Smooth muscle cell (in vitro differentiated cells): ENCODE measurements at regions not wholly inside any gene's neighbourhood (a gene's known extent, or its start where the extent isn't known, plus 50 kb on each side); places are given as distances from the start of the nearest gene placed in this dataset.

Experiments used
- DNase-seq: peaks from one replicate; lab custom pipeline; 2025; ENCODE audit not compliant: unreplicated experiment; lab: John Stamatoyannopoulos, UW
- H2AFZ ChIP-seq: fragments of 200-600 bp; sonication (generic); 2 replicates; pipeline ENCODE4 v1.6.0; 2016; ENCODE audit warnings: antibody characterized with exemption, low read depth, mild to moderate bottlenecking
- H3F3A ChIP-seq: fragments of 200-600 bp; sonication (generic); 2 replicates; pipeline ENCODE4 v1.6.0; 2017; ENCODE audit warnings: antibody characterized with exemption, low read depth
- H3K27ac ChIP-seq: fragments of 200-600 bp; sonication (generic); 2 replicates; pipeline ENCODE4 v1.5.1; 2016; ENCODE audit warnings: low read depth, mild to moderate bottlenecking
- H3K27me3 ChIP-seq: fragments of 200-600 bp; sonication (generic); 2 replicates; pipeline ENCODE4 v1.6.1; 2016; ENCODE audit warnings: low read depth, mild to moderate bottlenecking
- H3K36me3 ChIP-seq: fragments of 200-600 bp; sonication (generic); 2 replicates; pipeline ENCODE4 v1.5.1; 2016; ENCODE audit warnings: low read depth
- H3K4me1 ChIP-seq: fragments of 200-600 bp; sonication (generic); 2 replicates; pipeline ENCODE4 v1.5.1; 2016; ENCODE audit warnings: low read depth
- H3K4me2 ChIP-seq: fragments of 200-600 bp; sonication (generic); 2 replicates; pipeline ENCODE4 v1.6.0; 2016; ENCODE audit warnings: mild to moderate bottlenecking
- H3K4me3 ChIP-seq: fragments of 200-600 bp; sonication (generic); 2 replicates; pipeline ENCODE4 v1.5.1; 2016; ENCODE audit warnings: mild to moderate bottlenecking
- H3K79me2 ChIP-seq: fragments of 200-600 bp; sonication (generic); 2 replicates; pipeline ENCODE4 v1.6.0; 2016; ENCODE audit warnings: low read depth, mild to moderate bottlenecking
- H3K9ac ChIP-seq: fragments of 200-600 bp; sonication (generic); 2 replicates; pipeline ENCODE4 v1.6.0; 2016; ENCODE audit warnings: low read depth
- H3K9me3 ChIP-seq: fragments of 200-600 bp; sonication (generic); replicated peaks from 2 replicates; pipeline ENCODE4 v1.5.1; 2016; ENCODE audit warnings: low read depth
- H4K20me1 ChIP-seq: fragments of 200-600 bp; sonication (generic); 2 replicates; pipeline ENCODE4 v1.6.0; 2016; ENCODE audit warnings: low read depth
- WGBS: methylation state at CpG from one replicate; pipeline ENCODE4 v1.1.7; 2016; ENCODE audit warnings: low lambda C conversion rate; 5-methylcytosine and 5-hydroxymethylcytosine counted together
- TF ChIP-seq, protein P1 (sequence below): fragments of 200-600 bp; sonication (generic); IDR thresholded peaks from 2 replicates; pipeline ENCODE4 v1.5.1; 2017; ENCODE audit warnings: borderline replicate concordance, mild to moderate bottlenecking, antibody characterized with exemption; ENCODE audit not compliant: insufficient read depth, poor library complexity, severe bottlenecking

DNA sequence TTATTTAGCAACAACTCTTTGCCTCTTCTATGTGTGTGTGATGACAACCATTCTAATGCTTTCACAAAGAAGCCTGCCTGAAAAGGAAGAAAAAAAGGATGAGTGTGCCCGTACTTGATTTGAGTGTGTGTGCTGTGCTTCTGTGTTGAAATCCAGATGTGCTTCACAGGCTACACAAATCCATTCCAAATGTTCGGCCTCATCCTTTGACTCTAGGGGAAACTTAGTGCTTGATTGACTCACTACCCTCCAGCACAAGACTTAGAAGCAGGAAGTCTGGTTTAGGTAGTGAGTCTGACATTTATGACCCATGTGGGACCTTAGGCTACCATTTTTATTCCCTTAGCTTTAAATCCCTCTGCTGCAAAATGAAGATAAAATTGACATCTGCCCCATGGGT is 108.8 kb upstream of the PLAAT1 start:
- Histone ChIP-seq H3K9ac (no peak overlapping the region), H2AFZ (no peak overlapping the region), H3K9me3 (no peaks in the 10 kb centered on the region), H3K4me1 (no peaks in the 10 kb centered on the region), H3K4me2 (no peak overlapping the region), H3F3A (no peaks in the 10 kb centered on the region), H3K27me3 (no peaks in the 10 kb centered on the region), H3K36me3 (no peaks in the 10 kb centered on the region), H3K79me2 (no peaks in the 10 kb centered on the region), H3K4me3 (no peak overlapping the region), H3K27ac (no peak overlapping the region), H4K20me1 (no peaks in the 10 kb centered on the region)
- TF ChIP-seq, protein P1, sequence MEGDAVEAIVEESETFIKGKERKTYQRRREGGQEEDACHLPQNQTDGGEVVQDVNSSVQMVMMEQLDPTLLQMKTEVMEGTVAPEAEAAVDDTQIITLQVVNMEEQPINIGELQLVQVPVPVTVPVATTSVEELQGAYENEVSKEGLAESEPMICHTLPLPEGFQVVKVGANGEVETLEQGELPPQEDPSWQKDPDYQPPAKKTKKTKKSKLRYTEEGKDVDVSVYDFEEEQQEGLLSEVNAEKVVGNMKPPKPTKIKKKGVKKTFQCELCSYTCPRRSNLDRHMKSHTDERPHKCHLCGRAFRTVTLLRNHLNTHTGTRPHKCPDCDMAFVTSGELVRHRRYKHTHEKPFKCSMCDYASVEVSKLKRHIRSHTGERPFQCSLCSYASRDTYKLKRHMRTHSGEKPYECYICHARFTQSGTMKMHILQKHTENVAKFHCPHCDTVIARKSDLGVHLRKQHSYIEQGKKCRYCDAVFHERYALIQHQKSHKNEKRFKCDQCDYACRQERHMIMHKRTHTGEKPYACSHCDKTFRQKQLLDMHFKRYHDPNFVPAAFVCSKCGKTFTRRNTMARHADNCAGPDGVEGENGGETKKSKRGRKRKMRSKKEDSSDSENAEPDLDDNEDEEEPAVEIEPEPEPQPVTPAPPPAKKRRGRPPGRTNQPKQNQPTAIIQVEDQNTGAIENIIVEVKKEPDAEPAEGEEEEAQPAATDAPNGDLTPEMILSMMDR, result no peak
- WGBS, result 29% methylated on average over 2 of the region's 2 CpGs
- DNase-seq, result no peak

- Histone ChIP-seq H3K27me3 (no peaks in the 10 kb centered on the region), H3K27ac (no peak overlapping the region), H3K79me2 (no peaks in the 10 kb centered on the region), H3K4me3 (no peak overlapping the region), H4K20me1 (no peaks in the 10 kb centered on the region), H3F3A (no peaks in the 10 kb centered on the region), H3K4me1 (no peaks in the 10 kb centered on the region), H3K36me3 (no peaks in the 10 kb centered on the region), H2AFZ (no peak overlapping the region), H3K4me2 (no peak overlapping the region), H3K9ac (no peak overlapping the region), H3K9me3 (no peaks in the 10 kb centered on the region)
- WGBS, result 83% methylated on average over 4 of the region's 4 CpGs
- DNase-seq, result no peak
- TF ChIP-seq, protein P1, result no peak
Measured at GRCh38 chr3:193132964-193133363, 108.1 kb upstream of the PLAAT1 start.

GRCh38 chr3:193134856-193135255 is 106.2 kb upstream of the PLAAT1 start:
- Histone ChIP-seq H3K27me3 (no peaks in the 10 kb centered on the region), H3K4me3 (no peak overlapping the region), H3K36me3 (no peaks in the 10 kb centered on the region), H4K20me1 (no peaks in the 10 kb centered on the region), H3K27ac (peak overlapping the region; percentile 7), H3K9ac (no peak overlapping the region), H3K79me2 (no peaks in the 10 kb centered on the region), H3F3A (no peaks in the 10 kb centered on the region), H2AFZ (no peak overlapping the region), H3K4me2 (no peak overlapping the region), H3K9me3 (no peaks in the 10 kb centered on the region), H3K4me1 (no peaks in the 10 kb centered on the region)
- TF ChIP-seq, protein P1, result no peak
- 21% methylated on average over 5 of the region's 5 CpGs for WGBS
- no peak for DNase-seq

- H3F3A ChIP-seq, result no peaks in the 10 kb centered on the region
- H3K79me2 ChIP-seq, result no peaks in the 10 kb centered on the region
- no peak for DNase-seq
- no peaks in the 10 kb centered on the region for H4K20me1 ChIP-seq
- H3K9me3 ChIP-seq, result no peaks in the 10 kb centered on the region
- 69% methylated on average over 2 of the region's 2 CpGs for WGBS
- H2AFZ ChIP-seq, result no peak overlapping the region
- H3K9ac ChIP-seq, result no peak overlapping the region
- H3K27ac ChIP-seq, result peak overlapping the region; percentile 30
- H3K4me3 ChIP-seq, result no peak overlapping the region
- H3K4me1 ChIP-seq, result no peaks in the 10 kb centered on the region
- no peaks in the 10 kb centered on the region for H3K36me3 ChIP-seq
- no peaks in the 10 kb centered on the region for H3K27me3 ChIP-seq
- TF ChIP-seq, protein P1, result no peak
- no peak overlapping the region for H3K4me2 ChIP-seq
Measured at GRCh38 chr3:193140381-193140780, 100.6 kb upstream of the PLAAT1 start.
